OCI-LY3 (cell line): ENCODE measurements at regions not wholly inside any gene's neighbourhood (a gene's known extent, or its start where the extent isn't known, plus 50 kb on each side); places are given as distances from the start of the nearest gene placed in this dataset.

Experiments used
- H2AFZ ChIP-seq: fragments of 200-600, 300-600 bp; shearing (Covaris generic); 2 replicates; pipeline ENCODE4 v1.6.0; 2014; ENCODE audit warnings: antibody characterized with exemption, low read depth, low read length
- H3K27ac ChIP-seq: fragments of 200-600, 300-600 bp; sonication (generic); 2 replicates; pipeline ENCODE4 v1.5.1; 2014; ENCODE audit warnings: mild to moderate bottlenecking, low read length, moderate library complexity, mixed read lengths
- H3K27me3 ChIP-seq: fragments of 200-600, 300-600 bp; sonication (generic); 2 replicates; pipeline ENCODE4 v1.6.1; 2014; ENCODE audit warnings: low read depth, low read length, mixed read lengths
- H3K36me3 ChIP-seq: fragments of 200-600, 300-600 bp; sonication (generic); replicated peaks from 2 replicates; pipeline ENCODE3; 2014; ENCODE audit warnings: low read depth, low read length, mixed read lengths
- H3K4me1 ChIP-seq: fragments of 300-600, 200-600 bp; sonication (generic); 2 replicates; pipeline ENCODE4 v1.6.1; 2014; ENCODE audit warnings: low read length, mixed read lengths
- H3K4me2 ChIP-seq: fragments of 200-600, 300-600 bp; sonication (generic); 2 replicates; pipeline ENCODE4 v1.6.1; 2014; ENCODE audit warnings: low read length, mixed read lengths
- H3K4me3 ChIP-seq: fragments of 300-600, 200-600 bp; sonication (generic); 2 replicates; pipeline ENCODE4 v1.5.1; 2014; ENCODE audit warnings: antibody characterized with exemption, mild to moderate bottlenecking, low read length, moderate library complexity
- H3K79me2 ChIP-seq: fragments of 300-600, 200-600 bp; shearing (Covaris generic); 2 replicates; pipeline ENCODE4 v1.6.1; 2014; ENCODE audit warnings: mild to moderate bottlenecking, low read length, mixed read lengths
- H3K9ac ChIP-seq: fragments of 300-600, 200-600 bp; shearing (Covaris generic); 2 replicates; pipeline ENCODE4 v1.6.0; 2014; ENCODE audit warnings: mild to moderate bottlenecking, low read length, moderate library complexity
- H3K9me3 ChIP-seq: fragments of 200-600, 300-600 bp; shearing (Covaris generic); 2 replicates; pipeline ENCODE4 v1.6.1; 2014; ENCODE audit warnings: low read length, mixed read lengths; ENCODE audit not compliant: insufficient read depth
- H4K20me1 ChIP-seq: fragments of 200-600, 300-600 bp; sonication (generic); 2 replicates; pipeline ENCODE4 v1.6.1; 2016; ENCODE audit warnings: low read length, mixed read lengths; ENCODE audit not compliant: insufficient read depth
- CTCF ChIP-seq: fragments of 200-600, 300-600 bp; sonication (generic); IDR thresholded peaks from 2 replicates; pipeline ENCODE4 v1.5.1; 2014; ENCODE audit warnings: antibody characterized with exemption, low read length, low read depth
- EZH2phosphoT487 ChIP-seq: fragments of 200-600 bp; shearing (Covaris generic); IDR thresholded peaks from 2 replicates; pipeline ENCODE4 v1.6.1; 2018; ENCODE audit warnings: antibody characterized with exemption, mixed run types, low read depth

GRCh38 chr5:58201922-58202648, 257.8 kb downstream of the PLK2 start:
- H4K20me1 ChIP-seq = no peaks in the 10 kb centered on the region
- no peaks in the 10 kb centered on the region for H3K9me3 ChIP-seq
- no peaks in the 10 kb centered on the region for H3K79me2 ChIP-seq
- no peak overlapping the region for H3K4me3 ChIP-seq
- no peak overlapping the region for H3K9ac ChIP-seq
- TF ChIP-seq CTCF (no peak), EZH2phosphoT487 (no peak)
- no peaks in the 10 kb centered on the region for H3K4me1 ChIP-seq
- H3K27ac ChIP-seq = no peak overlapping the region
- H2AFZ ChIP-seq = no peak overlapping the region
- no peaks in the 10 kb centered on the region for H3K36me3 ChIP-seq
- H3K4me2 ChIP-seq = no peak overlapping the region
- no peaks in the 10 kb centered on the region for H3K27me3 ChIP-seq

- no peak overlapping the region for H3K9ac ChIP-seq
- H3K4me1 ChIP-seq = no peaks in the 10 kb centered on the region
- H3K4me3 ChIP-seq = no peak overlapping the region
- H3K27me3 ChIP-seq = no peaks in the 10 kb centered on the region
- no peaks in the 10 kb centered on the region for H3K36me3 ChIP-seq
- H3K9me3 ChIP-seq = no peaks in the 10 kb centered on the region
- H3K4me2 ChIP-seq = no peak overlapping the region
- TF ChIP-seq CTCF (no peak), EZH2phosphoT487 (no peak)
- H4K20me1 ChIP-seq = no peaks in the 10 kb centered on the region
- H3K27ac ChIP-seq = no peak overlapping the region
- no peak overlapping the region for H2AFZ ChIP-seq
- no peaks in the 10 kb centered on the region for H3K79me2 ChIP-seq
These were observed 259.4 kb downstream of the PLK2 start for GRCh38 chr5:58200451-58200850.

- no peaks in the 10 kb centered on the region for H3K79me2 ChIP-seq
- H3K9ac ChIP-seq = no peak overlapping the region
These were observed 260.8 kb downstream of the PLK2 start for GRCh38 chr5:58199087-58199486.

GRCh38 chr5:58198330-58198729, 261.6 kb downstream of the PLK2 start:
- Histone ChIP-seq H3K9ac (no peak overlapping the region), H3K27ac (no peak overlapping the region), H3K36me3 (no peaks in the 10 kb centered on the region)

More at GRCh38 chr5:58199087-58199486, 260.8 kb downstream of the PLK2 start:
- TF ChIP-seq EZH2phosphoT487 (no peak), CTCF (no peak)
- Histone ChIP-seq H3K27me3 (no peaks in the 10 kb centered on the region), H4K20me1 (no peaks in the 10 kb centered on the region), H3K4me3 (no peak overlapping the region), H3K36me3 (no peaks in the 10 kb centered on the region), H3K9me3 (no peaks in the 10 kb centered on the region), H2AFZ (no peak overlapping the region), H3K4me1 (no peaks in the 10 kb centered on the region), H3K27ac (no peak overlapping the region), H3K4me2 (no peak overlapping the region)

More at GRCh38 chr5:58198330-58198729, 261.6 kb downstream of the PLK2 start:
- no peaks in the 10 kb centered on the region for H3K79me2 ChIP-seq
- TF ChIP-seq CTCF = no peak
- TF ChIP-seq EZH2phosphoT487 = no peak
- H3K4me1 ChIP-seq = no peaks in the 10 kb centered on the region
- H2AFZ ChIP-seq = no peak overlapping the region
- H3K4me2 ChIP-seq = no peak overlapping the region
- H3K27me3 ChIP-seq = no peaks in the 10 kb centered on the region
- no peaks in the 10 kb centered on the region for H3K9me3 ChIP-seq
- H4K20me1 ChIP-seq = no peaks in the 10 kb centered on the region
- no peak overlapping the region for H3K4me3 ChIP-seq
